22Rv1 (cell line): ENCODE measurements at regions not wholly inside any gene's neighbourhood (a gene's known extent, or its start where the extent isn't known, plus 50 kb on each side); places are given as distances from the start of the nearest gene placed in this dataset.

Source experiments
- H3K27ac ChIP-seq: fragments of 450-650 bp; 2 replicates; pipeline ENCODE4 v1.5.1; 2017
- CTCF ChIP-seq: fragments of 450-650 bp; IDR thresholded peaks from 2 replicates; pipeline ENCODE4 v1.5.1; 2017; ENCODE audit warnings: mild to moderate bottlenecking
- ZFX ChIP-seq: fragments of 450-650 bp; IDR thresholded peaks from 2 replicates; pipeline ENCODE4 v1.6.1; 2017; ENCODE audit warnings: antibody characterized with exemption, borderline replicate concordance

DNA sequence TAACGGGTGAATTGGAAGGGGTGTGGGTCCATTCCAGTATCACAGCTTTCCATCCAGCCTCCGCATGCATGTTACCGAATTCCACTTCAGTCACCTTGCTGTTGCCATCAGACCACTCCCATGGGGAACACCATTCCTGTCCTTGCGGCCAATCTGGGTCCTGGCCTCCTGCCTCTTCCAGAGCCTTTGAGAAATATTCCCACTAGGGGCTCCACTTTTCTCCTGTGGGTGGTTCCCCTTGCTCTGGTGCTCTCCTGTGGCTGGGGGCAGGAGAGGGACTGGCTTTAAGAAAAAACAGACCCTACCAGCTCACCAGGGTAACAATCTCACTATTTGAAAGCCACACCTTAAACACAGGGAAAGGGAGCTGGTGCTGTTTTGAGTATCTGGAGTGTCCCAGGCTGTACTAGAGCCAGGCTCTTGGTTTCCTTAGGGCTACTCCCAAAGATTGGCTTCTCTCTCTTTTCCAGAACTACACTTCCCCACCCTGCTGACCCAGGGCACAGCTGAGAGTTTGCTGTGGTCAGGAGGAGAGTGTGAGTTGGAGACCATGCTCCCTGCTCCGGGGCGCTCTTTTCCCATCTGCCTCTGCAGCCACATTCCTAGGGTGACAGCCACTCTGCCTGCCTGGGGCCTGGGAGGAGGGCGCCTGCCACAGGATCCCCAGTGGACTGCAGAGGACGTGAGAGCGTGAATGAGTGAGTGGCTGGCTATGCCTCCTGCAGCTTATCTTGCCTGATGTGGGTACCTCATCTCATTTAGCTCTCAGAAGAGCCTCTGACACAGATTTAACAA lies 460.8 kb upstream of the HS6ST1 start:
- TF ChIP-seq ZFX (no peak), CTCF (no peak)
- no peak overlapping the region for H3K27ac ChIP-seq

GRCh38 chr2:128780434-128781080 lies 461.9 kb upstream of the HS6ST1 start:
- no peak overlapping the region for H3K27ac ChIP-seq
- TF ChIP-seq CTCF = no peak
- no peak for TF ChIP-seq ZFX

- TF ChIP-seq ZFX = no peak
- TF ChIP-seq CTCF = no peak
- no peak overlapping the region for H3K27ac ChIP-seq
Observed at GRCh38 chr2:128781166-128781565, 462.5 kb upstream of the HS6ST1 start.

DNA sequence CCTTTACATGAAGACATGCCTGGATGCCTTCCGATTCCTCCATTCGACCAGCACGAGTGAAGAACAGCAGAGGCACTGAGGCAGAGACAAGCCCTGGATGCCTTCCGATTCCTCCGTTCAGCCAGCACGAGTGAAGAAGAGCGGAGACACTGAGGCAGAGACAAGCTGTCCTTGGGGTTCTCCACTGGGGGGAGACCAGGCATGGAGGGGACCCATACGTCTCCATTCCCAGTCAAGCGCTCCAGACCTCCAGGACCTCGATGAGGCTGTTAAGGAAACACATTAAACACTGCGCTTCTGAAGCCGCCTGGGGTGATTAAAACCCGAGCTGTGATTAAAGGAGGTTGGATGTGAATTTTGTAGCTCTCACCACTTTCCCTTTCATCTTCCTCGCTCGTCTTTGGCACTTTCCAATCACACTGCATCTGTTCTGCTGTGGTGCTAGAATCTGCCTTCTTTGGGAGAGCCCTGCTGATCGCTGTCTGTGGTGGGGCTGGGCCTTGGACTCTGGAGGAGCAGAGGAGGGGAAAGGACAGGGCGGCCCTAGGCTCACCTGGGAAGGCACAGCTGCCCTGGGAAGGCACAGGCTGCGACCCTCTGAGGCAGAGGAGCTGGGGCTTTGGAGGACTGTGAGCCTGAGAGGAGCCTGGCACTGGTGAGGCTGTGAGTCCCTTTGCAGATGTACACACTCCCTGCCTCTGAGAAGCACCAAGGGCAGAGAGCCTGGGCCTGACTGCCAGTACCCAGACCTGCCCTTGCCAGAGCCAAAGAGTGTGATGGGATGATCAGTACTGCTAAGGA lies 463.1 kb upstream of the HS6ST1 start:
- TF ChIP-seq ZFX = no peak
- TF ChIP-seq CTCF = no peak
- H3K27ac ChIP-seq = no peak overlapping the region

DNA sequence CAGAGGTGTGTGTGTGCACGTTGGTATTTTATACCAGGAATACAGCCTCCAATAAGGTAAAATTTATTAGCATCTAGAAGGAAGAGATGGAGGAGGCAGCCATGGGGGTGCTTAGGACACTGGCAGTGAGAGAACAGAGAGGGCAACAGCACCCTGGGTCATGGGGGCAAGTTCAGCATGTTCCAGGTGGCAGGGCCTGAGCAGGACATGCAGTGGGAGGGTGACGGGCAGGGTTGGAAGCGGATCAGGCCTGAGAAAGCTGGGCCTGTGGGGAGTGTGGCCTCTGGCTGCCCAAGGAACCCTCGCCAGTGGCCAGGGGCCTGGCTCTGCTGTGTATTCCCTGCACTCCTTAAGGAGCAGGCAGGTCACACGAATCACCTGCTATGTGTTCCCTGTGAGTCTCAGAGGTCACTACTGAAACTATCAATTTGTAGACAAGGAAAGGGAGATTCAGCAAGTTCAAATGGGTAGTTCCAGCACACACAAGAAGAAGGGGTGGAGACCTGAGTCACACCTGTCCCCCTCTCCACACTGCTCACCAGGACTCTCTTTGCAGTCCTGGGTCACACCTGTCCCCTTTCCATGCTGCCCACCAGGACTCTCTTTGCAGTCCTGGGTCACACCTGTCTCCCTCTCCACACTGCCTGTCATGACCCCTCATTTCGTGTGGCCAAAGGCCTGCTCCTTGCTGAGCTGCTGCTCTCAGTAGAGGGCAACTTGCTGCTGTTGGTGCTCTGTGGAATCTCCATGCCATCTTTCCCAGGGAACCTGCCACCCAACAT lies 463.9 kb upstream of the HS6ST1 start:
- TF ChIP-seq ZFX = no peak
- no peak overlapping the region for H3K27ac ChIP-seq

- H3K27ac ChIP-seq = no peak overlapping the region
- no peak for TF ChIP-seq CTCF
- no peak for TF ChIP-seq ZFX
Observed at GRCh38 chr2:128783193-128783671, 464.6 kb upstream of the HS6ST1 start.

DNA sequence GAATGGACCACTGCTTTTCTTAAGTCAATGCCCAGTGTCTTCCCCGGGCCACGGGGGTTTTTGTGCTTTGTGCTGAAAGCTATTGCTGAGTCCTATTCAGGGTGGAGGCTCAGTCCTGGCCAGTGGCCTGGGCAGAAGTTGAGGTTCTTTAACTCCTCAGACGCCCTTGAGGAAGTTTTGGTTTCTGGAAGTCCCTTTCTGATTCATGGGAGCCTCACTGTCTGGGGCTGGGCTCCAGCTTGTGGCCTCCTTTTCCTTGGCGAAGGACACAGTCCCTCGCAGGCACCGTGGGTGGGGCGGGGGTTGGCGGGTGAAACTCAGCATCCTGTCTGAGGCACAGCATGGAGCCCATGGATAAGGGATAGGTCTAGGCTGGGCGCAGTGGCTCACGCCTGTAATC lies 465.2 kb upstream of the HS6ST1 start:
- H3K27ac ChIP-seq = no peak overlapping the region
- TF ChIP-seq CTCF (no peak), ZFX (no peak)
